NCI-H1417 treated with DMSO at 0.1 percent for 48 hours (cell line): ENCODE measurements at regions not wholly inside any gene's neighbourhood (a gene's known extent, or its start where the extent isn't known, plus 50 kb on each side); places are given as distances from the start of the nearest gene placed in this dataset.
"Not testable (repeated sequence)": the region's sequence is repeated elsewhere in the genome, so short reads cannot be mapped to it uniquely, and the experiment has no call there.

Experiments
- DNase-seq: peaks from one replicate; lab custom pipeline; 2025; lab: John Stamatoyannopoulos, UW

GRCh38 chr6:163701762-163702161, 287.2 kb downstream of the QKI start:
- no peak for DNase-seq

- no peak for DNase-seq
Observed at GRCh38 chr6:163698086-163698485, 283.6 kb downstream of the QKI start.

DNA sequence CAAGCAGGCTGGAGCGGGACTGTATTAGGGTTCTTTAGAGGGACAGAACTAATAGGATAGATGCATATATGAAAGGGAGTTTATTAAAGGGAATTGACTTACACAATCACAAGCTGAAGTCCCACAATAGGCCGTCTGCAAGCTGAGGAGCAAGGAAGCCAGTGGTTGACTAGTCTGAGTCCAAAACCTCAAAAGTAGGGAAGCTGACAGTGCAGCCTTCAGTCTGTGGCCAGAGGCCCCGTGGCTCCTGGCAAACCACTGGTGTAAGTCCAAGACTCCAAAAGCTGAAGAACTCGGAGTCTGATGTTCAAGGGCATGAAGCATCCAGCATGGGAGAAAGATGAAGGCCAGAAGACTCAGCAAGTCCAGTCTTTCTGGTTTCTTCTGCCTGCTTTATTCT, 281.8 kb downstream of the QKI start:
- not testable (repeated sequence) for DNase-seq

DNA sequence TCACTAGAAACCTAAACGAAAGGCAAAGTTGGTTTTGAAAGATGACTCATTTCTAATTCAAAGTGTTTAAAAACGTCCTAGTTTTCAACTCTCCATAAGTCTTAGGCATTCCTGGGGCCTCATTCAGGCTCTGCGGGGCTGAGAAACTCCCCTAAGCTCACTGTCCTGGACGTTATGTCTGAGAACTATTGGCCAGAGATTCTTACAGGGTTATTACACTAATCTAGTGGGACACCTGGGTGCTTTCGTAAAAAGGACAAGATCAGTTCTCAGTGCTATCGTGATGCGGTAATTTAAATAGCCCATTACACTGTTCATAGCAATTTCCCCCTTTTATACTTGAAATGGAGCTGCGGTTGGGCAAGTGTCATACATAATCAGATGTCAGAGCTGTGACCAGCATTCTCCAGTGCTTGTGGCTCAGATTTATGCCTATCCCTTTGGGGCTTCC, 280.9 kb downstream of the QKI start:
- no peak for DNase-seq

GRCh38 chr6:163694988-163695398, 280.5 kb downstream of the QKI start:
- DNase-seq = no peak

GRCh38 chr6:163694072-163694471, 279.6 kb downstream of the QKI start:
- no peak for DNase-seq

GRCh38 chr6:163691049-163691448, 276.5 kb downstream of the QKI start:
- DNase-seq = no peak

GRCh38 chr6:163688739-163689362, 274.3 kb downstream of the QKI start:
- DNase-seq = no peak

DNA sequence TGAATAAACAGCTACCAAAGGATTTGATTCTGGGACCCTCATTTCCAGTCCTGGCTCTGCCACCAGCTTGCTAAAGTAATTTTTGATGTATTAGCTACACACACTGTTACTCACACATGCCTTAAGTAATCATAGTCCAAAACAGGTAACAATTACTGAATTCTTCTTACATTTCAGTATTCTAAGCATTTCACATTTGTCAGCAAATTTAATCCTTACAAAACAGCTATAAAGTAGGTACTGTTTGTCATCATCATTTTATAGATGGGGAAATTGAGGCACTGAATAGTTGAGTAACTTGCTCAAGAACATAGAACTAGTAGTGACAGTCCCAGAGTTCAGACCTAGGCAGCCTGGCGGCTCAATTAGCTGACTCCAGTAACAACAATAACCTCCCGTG, 272.6 kb downstream of the QKI start:
- no peak for DNase-seq

DNA sequence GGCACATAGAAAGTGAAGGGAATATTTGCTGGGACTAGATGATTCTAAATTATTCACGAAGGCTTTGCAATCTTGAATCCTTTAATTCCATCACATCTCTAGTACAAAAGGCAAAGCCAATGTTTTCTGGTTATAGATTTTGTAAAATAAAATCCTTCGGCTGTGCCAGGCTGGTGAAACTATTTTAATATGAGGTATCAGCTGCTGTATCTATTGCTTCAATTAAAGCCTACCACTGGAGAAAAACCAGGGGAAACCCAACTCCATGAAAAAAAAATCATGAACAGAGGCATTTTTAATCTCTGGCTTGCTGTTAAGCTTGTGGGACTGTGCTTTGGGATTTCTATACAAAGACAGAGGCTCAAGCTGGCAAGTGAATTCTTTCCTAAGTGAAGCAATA, 271.8 kb downstream of the QKI start:
- DNase-seq = no peak

GRCh38 chr6:163683105-163683622, 268.6 kb downstream of the QKI start:
- DNase-seq = no peak

GRCh38 chr6:163679753-163680152, 265.2 kb downstream of the QKI start:
- no peak for DNase-seq

GRCh38 chr6:163679012-163679660, 264.6 kb downstream of the QKI start:
- DNase-seq = no peak

- DNase-seq = no peak
Observed at GRCh38 chr6:163675611-163676010, 261.1 kb downstream of the QKI start.

GRCh38 chr6:163672710-163673109, 258.2 kb downstream of the QKI start:
- no peak for DNase-seq

GRCh38 chr6:163671791-163672190, 257.3 kb downstream of the QKI start:
- DNase-seq = no peak

DNA sequence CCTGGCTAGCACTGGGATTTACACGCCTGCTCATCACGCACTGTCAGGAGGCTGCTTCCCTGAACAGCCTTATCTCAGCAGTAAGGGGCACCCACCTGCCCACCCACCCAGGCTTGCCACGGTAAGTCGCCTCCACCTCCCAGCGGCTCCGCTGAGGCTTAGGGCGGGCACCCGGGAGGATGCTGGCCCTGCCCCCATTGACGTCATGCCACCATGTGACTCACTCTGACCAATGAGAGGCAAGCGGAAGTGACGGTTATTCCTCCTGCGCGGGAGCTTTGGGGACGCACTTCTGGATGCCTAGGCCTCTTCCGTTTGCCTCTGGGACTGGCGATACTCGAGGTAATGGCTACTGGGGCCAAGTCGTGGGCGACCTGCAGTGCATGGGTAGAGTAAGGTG, 256.8 kb downstream of the QKI start:
- DNase-seq = no peak

GRCh38 chr6:163670336-163670735, 255.8 kb downstream of the QKI start:
- no peak for DNase-seq

DNA sequence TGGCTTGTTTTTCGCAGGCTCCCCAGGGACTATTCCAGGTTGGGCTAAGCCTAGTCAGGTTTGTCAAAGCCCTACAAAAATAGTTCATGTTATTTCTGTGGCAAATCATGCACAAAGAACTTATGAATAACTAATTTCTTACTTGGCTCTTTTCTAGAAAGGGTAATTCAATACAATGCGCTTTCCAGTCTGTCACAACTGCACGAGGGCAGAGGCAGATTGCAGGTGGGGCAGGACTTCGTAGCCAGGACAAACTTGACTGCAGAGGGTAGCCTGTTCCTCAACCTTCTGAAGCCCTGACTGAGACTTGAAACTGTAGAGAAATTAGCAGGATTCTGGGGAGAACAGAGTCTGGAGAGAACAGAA, 253.5 kb downstream of the QKI start:
- DNase-seq = no peak

GRCh38 chr6:163667372-163668060, 253.0 kb downstream of the QKI start:
- no peak for DNase-seq

- no peak for DNase-seq
Observed at GRCh38 chr6:163665464-163665863, 250.9 kb downstream of the QKI start.

DNA sequence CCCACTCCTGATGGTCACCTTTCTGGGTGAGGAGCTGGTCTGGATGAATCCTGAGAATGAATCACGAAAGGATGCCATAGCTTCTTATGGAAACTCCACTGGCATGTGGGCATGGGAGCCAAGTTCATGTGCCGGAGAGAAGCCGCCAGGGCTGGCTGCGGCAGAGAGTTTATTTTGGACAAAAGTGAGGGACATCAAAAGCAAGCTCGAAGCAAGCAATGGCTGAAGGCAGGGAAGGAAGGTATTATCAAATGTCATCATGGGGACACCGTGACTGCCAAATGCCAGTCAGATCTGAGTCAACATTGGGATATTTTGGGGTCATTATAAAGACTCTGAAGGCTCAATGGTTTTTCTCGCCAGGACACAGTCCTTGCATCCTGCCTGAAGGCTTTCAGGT, 249.1 kb downstream of the QKI start:
- DNase-seq = no peak

- DNase-seq = no peak
Observed at GRCh38 chr6:163662604-163663225, 248.2 kb downstream of the QKI start.
